ENCODE measurements at regions not wholly inside any gene's neighbourhood (a gene's known extent, or its start where the extent isn't known, plus 50 kb on each side); places are given as distances from the start of the nearest gene placed in this dataset.

- DNase-seq (ENCODE audit: low read depth in 2 of 2): no peak
- no peak overlapping the region for H3K4me3 ChIP-seq (replicated peaks in 1 of 2; ENCODE audit: low read depth in 2 of 2, low read length in 2 of 2)
- no peak for TF ChIP-seq CTCF (IDR thresholded peaks at IDR 0.05; ENCODE audit: low read depth, low read length)
Measured at GRCh38 chr13:21757763-21758162, 86.9 kb downstream of the FGF9 start.

- TF ChIP-seq CTCF (IDR thresholded peaks at IDR 0.05; ENCODE audit: low read depth, low read length): no peak
- no peak overlapping the region for H3K4me3 ChIP-seq (replicated peaks in 1 of 2; ENCODE audit: low read depth in 2 of 2, low read length in 2 of 2)
- DNase-seq (ENCODE audit: low read depth in 2 of 2): no peak
Measured at GRCh38 chr13:21758441-21758840, 87.6 kb downstream of the FGF9 start.

- DNase-seq (ENCODE audit: low read depth in 2 of 2): no peak
- TF ChIP-seq CTCF (IDR thresholded peaks at IDR 0.05; ENCODE audit: low read depth, low read length): no peak
Measured at GRCh38 chr13:21759463-21759862, 88.6 kb downstream of the FGF9 start.

GRCh38 chr13:21759911-21760310 is 89.0 kb downstream of the FGF9 start:
- no peak overlapping the region for H3K4me3 ChIP-seq (replicated peaks in 1 of 2; ENCODE audit: low read depth in 2 of 2, low read length in 2 of 2)
- no peak for TF ChIP-seq CTCF (IDR thresholded peaks at IDR 0.05; ENCODE audit: low read depth, low read length)
- no peak for DNase-seq (ENCODE audit: low read depth in 2 of 2)

More at GRCh38 chr13:21759463-21759862, 88.6 kb downstream of the FGF9 start:
- H3K4me3 ChIP-seq (replicated peaks in 1 of 2; ENCODE audit: low read depth in 2 of 2, low read length in 2 of 2): no peak overlapping the region

GRCh38 chr13:21761770-21762169 is 90.9 kb downstream of the FGF9 start:
- no peak for DNase-seq (ENCODE audit: low read depth in 2 of 2)
- H3K4me3 ChIP-seq (replicated peaks in 1 of 2; ENCODE audit: low read depth in 2 of 2, low read length in 2 of 2): no peak overlapping the region
- TF ChIP-seq CTCF (IDR thresholded peaks at IDR 0.05; ENCODE audit: low read depth, low read length): no peak

- H3K4me3 ChIP-seq (replicated peaks in 1 of 2; ENCODE audit: low read depth in 2 of 2, low read length in 2 of 2): no peak overlapping the region
- DNase-seq (ENCODE audit: low read depth in 2 of 2): no peak
- TF ChIP-seq CTCF (IDR thresholded peaks at IDR 0.05; ENCODE audit: low read depth, low read length): no peak
Measured at GRCh38 chr13:21762512-21762911, 91.6 kb downstream of the FGF9 start.

GRCh38 chr13:21767032-21767431 is 96.2 kb downstream of the FGF9 start:
- no peak for DNase-seq (ENCODE audit: low read depth in 2 of 2)
- no peak overlapping the region for H3K4me3 ChIP-seq (replicated peaks in 1 of 2; ENCODE audit: low read depth in 2 of 2, low read length in 2 of 2)
- no peak for TF ChIP-seq CTCF (IDR thresholded peaks at IDR 0.05; ENCODE audit: low read depth, low read length)
